ENCODE measurements at regions not wholly inside any gene's neighbourhood (a gene's known extent, or its start where the extent isn't known, plus 50 kb on each side); places are given as distances from the start of the nearest gene placed in this dataset.
"Not testable (repeated sequence)": the region's sequence is repeated elsewhere in the genome, so short reads cannot be mapped to it uniquely, and the experiment has no call there.

GRCh38 chr1:245025525-245025924 lies 129.3 kb upstream of the KIF26B start:
- no peak for DNase-seq (ENCODE audit: low read depth in 3 of 3)

DNA sequence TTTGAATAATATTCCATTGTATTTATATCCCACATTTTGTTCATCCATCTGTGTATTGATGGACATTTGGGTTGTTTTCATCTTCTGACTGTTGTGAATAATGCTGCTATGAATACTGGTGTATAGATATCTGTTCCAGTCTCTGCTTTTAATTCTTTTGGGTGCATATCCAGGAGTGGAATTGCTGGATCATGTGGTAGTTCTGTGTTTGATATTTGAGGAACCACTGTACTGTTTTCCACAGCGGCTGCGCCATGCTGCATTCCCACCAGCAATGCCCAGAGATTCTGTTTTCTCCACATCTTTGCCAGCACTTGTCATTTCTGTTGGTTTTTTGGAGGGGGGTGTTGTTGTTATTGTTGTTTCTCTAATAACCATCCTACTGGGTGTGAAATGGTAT lies 131.6 kb upstream of the KIF26B start:
- no peak for DNase-seq (ENCODE audit: low read depth in 3 of 3)

- no peak for DNase-seq (ENCODE audit: low read depth in 3 of 3)
These were observed 134.8 kb upstream of the KIF26B start for GRCh38 chr1:245019910-245020486.

DNA sequence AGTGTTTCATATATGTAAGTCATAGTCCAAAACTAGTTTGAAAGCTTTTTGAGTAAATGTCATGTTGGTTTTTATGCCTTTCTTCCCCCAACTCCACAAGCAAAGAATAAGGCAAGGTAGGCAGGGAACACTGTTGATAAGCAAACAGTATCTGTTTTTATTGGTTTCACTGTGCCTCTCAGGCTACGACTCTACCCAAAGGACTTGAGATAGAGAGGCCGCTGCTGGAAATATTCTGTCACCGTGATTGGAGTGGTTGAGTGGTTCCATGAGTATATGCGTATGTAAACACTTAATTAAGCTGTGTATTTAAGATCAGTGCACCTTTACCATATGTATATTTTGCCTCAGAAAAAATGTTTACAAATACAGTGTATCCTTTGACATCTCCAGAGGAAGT lies 138.1 kb upstream of the KIF26B start:
- DNase-seq (ENCODE audit: low read depth in 3 of 3) = no peak

- DNase-seq (ENCODE audit: low read depth in 3 of 3) = no peak
These were observed 139.8 kb upstream of the KIF26B start for GRCh38 chr1:245015031-245015430.

GRCh38 chr1:245014247-245015029 lies 140.3 kb upstream of the KIF26B start:
- no peak for DNase-seq (ENCODE audit: low read depth in 3 of 3)

DNA sequence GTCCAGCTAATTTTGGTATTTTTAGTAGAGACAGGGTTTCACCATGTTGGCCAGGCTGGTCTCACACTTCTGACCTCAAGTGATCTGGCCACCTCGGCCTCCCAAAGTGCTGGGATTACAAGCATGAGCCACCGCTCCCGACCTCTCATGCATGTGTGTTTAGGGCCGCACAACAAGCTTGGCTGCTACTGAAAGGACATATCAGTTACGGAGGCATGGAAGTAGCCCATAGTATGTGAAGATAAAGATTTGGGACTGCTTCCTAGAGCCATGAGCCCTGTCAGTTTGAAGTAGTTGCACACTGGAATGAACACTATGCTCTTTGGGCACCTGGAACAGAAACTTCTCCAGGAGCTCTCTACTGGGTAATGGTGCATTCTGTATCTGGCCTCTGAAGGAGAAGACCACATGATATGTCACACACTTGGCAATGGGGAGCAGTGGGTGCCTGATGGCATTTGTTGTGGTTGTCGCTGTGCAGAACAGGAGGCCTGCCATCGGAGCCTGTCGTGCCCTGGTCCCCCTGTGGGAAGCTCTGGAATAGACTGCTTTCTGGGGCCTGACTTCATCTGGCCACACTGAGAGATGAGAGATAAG lies 144.7 kb upstream of the KIF26B start:
- no peak for DNase-seq (ENCODE audit: low read depth in 3 of 3)

DNA sequence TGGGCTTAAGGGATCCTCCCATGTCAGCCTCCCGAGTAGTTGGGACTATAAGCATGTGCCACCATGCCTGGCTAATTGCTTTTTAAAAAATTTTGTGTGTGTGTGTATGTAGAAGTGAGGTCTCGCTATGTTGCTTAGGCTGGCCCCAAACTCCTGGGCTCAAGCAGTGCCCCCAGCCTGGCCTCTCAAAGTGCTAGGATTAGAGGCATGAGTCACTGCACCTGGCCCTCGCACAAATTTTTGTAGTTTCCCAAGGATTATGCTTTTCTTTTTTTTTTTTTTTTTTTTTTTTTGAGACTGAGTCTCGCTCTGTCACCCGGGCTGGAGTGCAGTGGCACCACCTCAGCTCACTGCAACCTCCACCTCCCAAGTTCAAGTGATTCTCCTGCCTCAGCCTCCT lies 144.4 kb upstream of the HNRNPU start:
- DNase-seq (ENCODE audit: low read depth in 3 of 3) = no peak

- DNase-seq (ENCODE audit: low read depth in 3 of 3) = no peak
These were observed 143.5 kb upstream of the HNRNPU start for GRCh38 chr1:245007852-245008251.

- DNase-seq (ENCODE audit: low read depth in 3 of 3) = no peak
These were observed 138.9 kb upstream of the HNRNPU start for GRCh38 chr1:245003246-245003645.

- no peak for DNase-seq (ENCODE audit: low read depth in 3 of 3)
These were observed 136.9 kb upstream of the HNRNPU start for GRCh38 chr1:245001252-245001651.

GRCh38 chr1:245000872-245001188 lies 136.5 kb upstream of the HNRNPU start:
- no peak for DNase-seq (ENCODE audit: low read depth in 3 of 3)

GRCh38 chr1:244999644-245000043 lies 135.3 kb upstream of the HNRNPU start:
- DNase-seq (ENCODE audit: low read depth in 3 of 3) = not testable (repeated sequence)

DNA sequence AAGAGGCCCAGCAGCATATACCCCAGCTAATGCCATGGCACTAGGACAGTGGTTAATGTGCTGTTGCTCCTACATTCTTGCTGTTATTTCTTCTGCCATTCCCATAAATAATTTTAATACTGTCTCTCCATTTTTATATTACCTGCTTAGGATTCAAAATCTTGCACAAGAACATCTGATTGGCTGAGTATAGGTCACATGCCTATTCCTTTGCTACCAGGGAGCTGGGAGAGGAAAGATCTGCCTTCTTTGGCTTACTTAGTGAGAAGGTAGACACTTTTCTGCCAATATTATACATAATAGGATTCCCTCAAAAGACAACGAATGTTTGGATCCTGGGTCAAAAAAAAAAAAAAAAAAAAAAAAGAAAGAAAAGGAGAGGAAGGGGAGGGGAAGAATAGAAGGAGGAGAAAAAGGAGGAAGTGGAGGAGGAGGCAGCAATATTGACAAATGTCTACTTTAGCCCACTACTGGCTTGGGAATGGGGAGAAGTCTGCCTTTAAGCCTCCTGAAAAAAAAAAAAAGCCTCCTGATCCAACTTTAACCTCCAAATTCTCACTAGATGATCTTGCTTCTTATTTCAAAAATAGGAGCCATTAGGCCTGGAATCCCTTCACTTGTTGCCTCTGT lies 134.5 kb upstream of the HNRNPU start:
- no peak for DNase-seq (ENCODE audit: low read depth in 3 of 3)

- DNase-seq (ENCODE audit: low read depth in 3 of 3) = no peak
These were observed 131.5 kb upstream of the HNRNPU start for GRCh38 chr1:244995602-244996400.

- no peak for DNase-seq (ENCODE audit: low read depth in 3 of 3)
These were observed 128.5 kb upstream of the HNRNPU start for GRCh38 chr1:244992833-244993232.

DNA sequence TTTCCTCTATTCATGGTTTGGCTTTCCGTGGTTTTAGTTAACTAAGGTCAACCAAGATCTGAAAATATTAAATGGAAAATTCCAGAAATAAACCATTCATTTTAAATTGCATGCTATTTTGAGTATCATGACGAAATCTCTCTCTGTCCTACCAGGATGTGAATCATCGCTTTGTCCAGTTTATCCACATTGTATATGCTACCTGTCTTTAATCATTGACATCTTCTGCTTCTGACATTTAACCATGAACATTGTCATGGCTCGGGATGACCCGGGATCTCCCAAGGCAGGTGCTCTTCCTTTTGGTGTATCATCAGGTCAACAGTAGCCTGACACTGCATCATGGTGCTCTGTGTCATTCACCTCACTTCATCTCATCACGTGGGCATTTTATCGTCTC lies 125.5 kb upstream of the HNRNPU start:
- no peak for DNase-seq (ENCODE audit: low read depth in 3 of 3)

- DNase-seq (ENCODE audit: low read depth in 3 of 3) = no peak
These were observed 124.2 kb upstream of the HNRNPU start for GRCh38 chr1:244988521-244988920.

DNA sequence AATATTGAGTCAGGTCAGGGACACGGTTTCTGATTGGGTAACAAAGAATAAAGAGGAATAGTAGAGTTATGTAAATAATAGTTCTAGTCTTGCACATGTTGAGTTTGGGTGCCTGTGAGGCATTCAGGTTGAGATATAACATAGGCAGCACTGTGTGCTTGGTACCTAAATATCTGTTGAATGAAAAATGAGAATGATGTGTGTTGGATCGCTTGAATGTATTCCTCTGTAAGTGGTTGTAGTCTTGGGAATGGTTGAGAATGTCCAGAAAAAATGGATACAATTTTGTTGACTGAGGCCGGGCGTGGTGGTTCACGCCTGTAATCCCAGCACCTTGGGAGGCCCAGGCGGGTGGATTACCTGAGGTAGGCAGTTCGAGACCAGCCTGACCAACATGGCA lies 116.3 kb upstream of the HNRNPU start:
- DNase-seq (ENCODE audit: low read depth in 3 of 3) = no peak

GRCh38 chr1:244974550-244974949 lies 110.2 kb upstream of the HNRNPU start:
- no peak for DNase-seq (ENCODE audit: low read depth in 3 of 3)

GRCh38 chr1:244974106-244974505 lies 109.8 kb upstream of the HNRNPU start:
- DNase-seq (ENCODE audit: low read depth in 3 of 3) = no peak

DNA sequence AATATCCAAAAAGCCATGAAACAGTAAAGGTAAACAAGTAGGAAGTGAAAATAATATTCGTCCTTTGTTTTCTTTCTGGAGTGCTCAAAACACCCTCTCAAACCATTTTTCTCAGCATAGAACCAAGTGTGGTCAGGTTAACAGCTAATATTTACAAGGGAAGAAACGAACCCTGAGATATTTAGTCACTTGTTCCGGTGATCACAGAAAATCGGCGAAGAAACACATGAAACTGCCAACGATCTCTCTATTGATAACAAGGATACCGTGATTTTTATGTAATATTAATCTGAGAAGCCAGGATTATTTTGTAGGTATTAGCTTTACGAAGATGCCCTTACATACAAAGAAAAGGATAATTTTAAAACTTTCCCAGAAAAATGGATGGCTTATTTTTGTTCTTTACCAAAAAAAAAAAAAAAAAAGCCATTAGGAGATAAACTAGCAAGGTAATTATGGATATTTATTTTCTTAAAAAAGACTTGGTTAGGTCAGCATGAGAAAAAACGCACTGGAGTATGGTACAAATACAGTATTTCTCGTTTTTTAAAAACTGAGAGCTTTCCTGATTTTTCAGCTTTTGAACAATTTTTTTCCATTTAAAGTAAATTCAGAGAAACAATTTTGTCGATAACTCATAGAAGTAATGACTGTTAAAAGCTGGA lies 107.3 kb upstream of the HNRNPU start:
- DNase-seq (ENCODE audit: low read depth in 3 of 3) = no peak
